HFF-Myc (cell line): ENCODE measurements at regions not wholly inside any gene's neighbourhood (a gene's known extent, or its start where the extent isn't known, plus 50 kb on each side); places are given as distances from the start of the nearest gene placed in this dataset.
"Not testable (repeated sequence)": the region's sequence is repeated elsewhere in the genome, so short reads cannot be mapped to it uniquely, and the experiment has no call there.

Experiments
- DNase-seq: peaks from one replicate; pipeline ENCODE4 v3.0.0-alpha.2; 2011; ENCODE audit warnings: low read depth; ENCODE audit errors: extremely low read depth
- H3K4me3 ChIP-seq: replicated peaks from 2 replicates; pipeline ENCODE4 v1.5.1; 2011; ENCODE audit warnings: low read depth, mild to moderate bottlenecking, control low read depth, low read length
- CTCF ChIP-seq: IDR thresholded peaks from 2 replicates; pipeline ENCODE4 v1.5.1; 2012; ENCODE audit warnings: mild to moderate bottlenecking, low read depth, low read length, control low read depth; ENCODE audit errors: missing control alignments

GRCh38 chr6:88417361-88417760, 251.2 kb upstream of the CNR1 start:
- not testable (repeated sequence) for H3K4me3 ChIP-seq, DNase-seq

- H3K4me3 ChIP-seq = no peak overlapping the region
- no peak for TF ChIP-seq CTCF
- no peak for DNase-seq
Measured at GRCh38 chr6:88413459-88413858, 247.3 kb upstream of the CNR1 start.

- not testable (repeated sequence) for DNase-seq, H3K4me3 ChIP-seq
Measured at GRCh38 chr6:88408355-88408754, 242.2 kb upstream of the CNR1 start.

DNA sequence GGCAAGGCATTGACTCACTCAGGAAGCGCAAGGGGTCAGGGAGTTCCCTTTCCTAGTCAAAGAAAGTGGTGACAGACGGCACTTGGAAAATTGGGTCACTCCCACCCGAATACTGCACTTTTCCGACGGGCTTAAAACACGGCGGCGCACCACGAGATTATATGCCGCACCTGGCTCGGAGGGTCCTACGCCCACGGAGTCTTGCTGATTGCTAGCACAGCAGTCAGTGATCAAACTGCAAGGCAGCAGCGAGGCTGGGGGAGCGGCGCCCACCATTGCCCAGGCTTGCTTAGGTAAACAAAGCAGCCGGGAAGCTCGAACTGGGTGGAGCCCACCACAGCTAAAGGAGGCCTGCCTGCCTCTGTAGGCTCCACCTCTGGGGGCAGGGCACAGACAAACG, 240.5 kb upstream of the CNR1 start:
- not testable (repeated sequence) for DNase-seq, H3K4me3 ChIP-seq

GRCh38 chr6:88403486-88403885, 237.3 kb upstream of the CNR1 start:
- TF ChIP-seq CTCF = no peak
- no peak for DNase-seq
- no peak overlapping the region for H3K4me3 ChIP-seq

- DNase-seq = no peak
- no peak for TF ChIP-seq CTCF
- no peak overlapping the region for H3K4me3 ChIP-seq
Measured at GRCh38 chr6:88402909-88403308, 236.8 kb upstream of the CNR1 start.

DNA sequence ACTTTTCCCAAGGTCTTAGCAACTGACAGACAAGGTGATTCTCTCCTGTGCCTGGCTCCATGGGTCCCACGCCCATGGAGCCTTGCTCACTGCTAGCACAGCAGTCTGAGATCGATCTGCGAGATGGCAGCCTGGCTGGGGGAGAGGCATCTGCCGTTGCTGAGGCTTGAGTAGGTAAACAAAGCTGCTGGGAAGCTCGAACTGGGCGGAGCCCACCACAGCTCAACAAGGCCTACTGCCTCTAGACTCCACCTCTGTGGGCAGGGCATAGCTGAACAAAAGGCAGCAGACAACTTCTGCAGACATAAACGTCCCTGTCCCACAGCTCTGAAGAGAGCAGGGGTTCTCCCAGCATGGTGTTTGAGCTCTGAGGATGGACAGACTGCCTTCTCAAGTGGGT, 224.9 kb upstream of the CNR1 start:
- DNase-seq = not testable (repeated sequence)

DNA sequence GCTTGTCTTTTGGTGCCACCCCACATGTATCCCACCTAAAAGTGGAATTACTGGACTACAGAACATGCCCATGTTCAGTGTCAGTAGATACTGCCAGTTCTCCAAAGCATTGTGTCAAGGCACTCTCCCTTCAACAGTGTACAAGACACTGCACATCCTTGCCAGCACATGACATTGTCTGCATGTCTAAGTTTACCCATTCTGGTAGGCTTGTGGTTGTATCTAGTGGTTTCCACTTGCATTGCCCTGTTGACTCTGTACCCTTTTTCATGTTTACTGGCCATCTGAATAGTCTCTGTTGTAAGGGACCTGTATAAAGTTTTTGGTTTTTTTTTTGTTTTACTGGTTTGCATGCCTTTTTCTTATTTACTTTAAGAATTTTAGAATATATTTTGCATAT, 222.4 kb upstream of the CNR1 start:
- H3K4me3 ChIP-seq = no peak overlapping the region
- TF ChIP-seq CTCF = no peak
- DNase-seq = no peak

More for the DNA sequence above, 224.9 kb upstream of the CNR1 start:
- H3K4me3 ChIP-seq = not testable (repeated sequence)

GRCh38 chr6:88386167-88386566, 220.0 kb upstream of the CNR1 start:
- no peak overlapping the region for H3K4me3 ChIP-seq
- no peak for DNase-seq
- no peak for TF ChIP-seq CTCF
